ENCODE measurements at regions not wholly inside any gene's neighbourhood (a gene's known extent, or its start where the extent isn't known, plus 50 kb on each side); places are given as distances from the start of the nearest gene placed in this dataset.
"Not testable (repeated sequence)": the region's sequence is repeated elsewhere in the genome, so short reads cannot be mapped to it uniquely, and the experiment has no call there.

GRCh38 chr5:162956570-162956969 is 480.8 kb upstream of the CCNG1 start:
- H3K9me2 ChIP-seq (ENCODE audit: low read depth, low read length): no peaks in the 10 kb centered on the region
- H3K4me2 ChIP-seq (ENCODE audit: low read length): no peak overlapping the region
- no peak overlapping the region for H2AFZ ChIP-seq (ENCODE audit: low read length)
- H3F3A ChIP-seq (ENCODE audit: insufficient read depth, low read length): no peaks in the 10 kb centered on the region
- H3K9ac ChIP-seq (ENCODE audit: low read length): no peak overlapping the region
- TF ChIP-seq CTCF (IDR thresholded peaks at IDR 0.05; ENCODE audit: low read length): no peak
- no peak for TF ChIP-seq EZH2 (IDR thresholded peaks at IDR 0.05; ENCODE audit: borderline replicate concordance, low read length)
- H3K27ac ChIP-seq (ENCODE audit: low read depth, low read length, poor library complexity, severe bottlenecking): no peak overlapping the region
- no peaks in the 10 kb centered on the region for H3K36me3 ChIP-seq (ENCODE audit: insufficient read depth, low read length)
- H3K79me2 ChIP-seq (ENCODE audit: insufficient read depth, low read length): no peaks in the 10 kb centered on the region
- no peaks in the 10 kb centered on the region for H3K4me1 ChIP-seq (ENCODE audit: insufficient read depth, low read length, severe bottlenecking)
- H3K4me3 ChIP-seq (ENCODE audit: low read depth, low read length, poor library complexity, severe bottlenecking): no peak overlapping the region
- no peaks in the 10 kb centered on the region; the same call in 1 of the 2 replicates for H3K27me3 ChIP-seq (ENCODE audit: insufficient read depth, low read length)
- H4K20me1 ChIP-seq (ENCODE audit: insufficient read depth, low read length): no peaks in the 10 kb centered on the region
- H3K9me3 ChIP-seq (ENCODE audit: low read length): no peaks in the 10 kb centered on the region

GRCh38 chr5:162964144-162964543 is 473.3 kb upstream of the CCNG1 start:
- H3F3A ChIP-seq (ENCODE audit: insufficient read depth, low read length); H4K20me1 ChIP-seq (ENCODE audit: insufficient read depth, low read length); H3K27me3 ChIP-seq (ENCODE audit: insufficient read depth, low read length); H3K9me3 ChIP-seq (ENCODE audit: low read length); H3K4me3 ChIP-seq (ENCODE audit: low read depth, low read length, poor library complexity, severe bottlenecking); H3K36me3 ChIP-seq (ENCODE audit: insufficient read depth, low read length); H3K4me2 ChIP-seq (ENCODE audit: low read length); H3K9me2 ChIP-seq (ENCODE audit: low read depth, low read length); H3K9ac ChIP-seq (ENCODE audit: low read length); H3K4me1 ChIP-seq (ENCODE audit: insufficient read depth, low read length, severe bottlenecking); H2AFZ ChIP-seq (ENCODE audit: low read length); H3K79me2 ChIP-seq (ENCODE audit: insufficient read depth, low read length); H3K27ac ChIP-seq (ENCODE audit: low read depth, low read length, poor library complexity, severe bottlenecking): not testable (repeated sequence)

GRCh38 chr5:162990063-162990462 is 447.3 kb upstream of the CCNG1 start:
- Histone ChIP-seq H3K36me3 (ENCODE audit: insufficient read depth, low read length) (no peaks in the 10 kb centered on the region), H3F3A (ENCODE audit: insufficient read depth, low read length) (no peaks in the 10 kb centered on the region), H4K20me1 (ENCODE audit: insufficient read depth, low read length) (no peaks in the 10 kb centered on the region; the same call in 1 of the 2 replicates), H2AFZ (ENCODE audit: low read length) (no peak overlapping the region), H3K9me2 (ENCODE audit: low read depth, low read length) (no peaks in the 10 kb centered on the region), H3K4me1 (ENCODE audit: insufficient read depth, low read length, severe bottlenecking) (no peaks in the 10 kb centered on the region), H3K4me2 (ENCODE audit: low read length) (no peak overlapping the region), H3K79me2 (ENCODE audit: insufficient read depth, low read length) (no peaks in the 10 kb centered on the region), H3K9me3 (ENCODE audit: low read length) (no peaks in the 10 kb centered on the region), H3K27me3 (ENCODE audit: insufficient read depth, low read length) (no peaks in the 10 kb centered on the region), H3K9ac (ENCODE audit: low read length) (no peak overlapping the region), H3K4me3 (ENCODE audit: low read depth, low read length, poor library complexity, severe bottlenecking) (no peak overlapping the region), H3K27ac (ENCODE audit: low read depth, low read length, poor library complexity, severe bottlenecking) (no peak overlapping the region)
- TF ChIP-seq CTCF (IDR thresholded peaks at IDR 0.05; ENCODE audit: low read length) (no peak), EZH2 (IDR thresholded peaks at IDR 0.05; ENCODE audit: borderline replicate concordance, low read length) (no peak)

- no peaks in the 10 kb centered on the region for H3F3A ChIP-seq (ENCODE audit: insufficient read depth, low read length)
- no peak overlapping the region for H2AFZ ChIP-seq (ENCODE audit: low read length)
- no peaks in the 10 kb centered on the region for H3K9me3 ChIP-seq (ENCODE audit: low read length)
- H3K4me3 ChIP-seq (ENCODE audit: low read depth, low read length, poor library complexity, severe bottlenecking): no peak overlapping the region
- no peaks in the 10 kb centered on the region for H3K79me2 ChIP-seq (ENCODE audit: insufficient read depth, low read length)
- H3K4me2 ChIP-seq (ENCODE audit: low read length): no peak overlapping the region
- H4K20me1 ChIP-seq (ENCODE audit: insufficient read depth, low read length): no peaks in the 10 kb centered on the region; the same call in 1 of the 2 replicates
- H3K4me1 ChIP-seq (ENCODE audit: insufficient read depth, low read length, severe bottlenecking): no peaks in the 10 kb centered on the region
- no peaks in the 10 kb centered on the region for H3K9me2 ChIP-seq (ENCODE audit: low read depth, low read length)
- no peaks in the 10 kb centered on the region for H3K27me3 ChIP-seq (ENCODE audit: insufficient read depth, low read length)
- H3K27ac ChIP-seq (ENCODE audit: low read depth, low read length, poor library complexity, severe bottlenecking): no peak overlapping the region
- H3K9ac ChIP-seq (ENCODE audit: low read length): no peak overlapping the region
- TF ChIP-seq CTCF (IDR thresholded peaks at IDR 0.05; ENCODE audit: low read length) (no peak), EZH2 (IDR thresholded peaks at IDR 0.05; ENCODE audit: borderline replicate concordance, low read length) (no peak)
- H3K36me3 ChIP-seq (ENCODE audit: insufficient read depth, low read length): no peaks in the 10 kb centered on the region
Observed at GRCh38 chr5:162990856-162991497, 446.4 kb upstream of the CCNG1 start.

Data from OCI-LY1 (cell line).